ENCODE measurements at regions not wholly inside any gene's neighbourhood (a gene's known extent, or its start where the extent isn't known, plus 50 kb on each side); places are given as distances from the start of the nearest gene placed in this dataset.

DNA sequence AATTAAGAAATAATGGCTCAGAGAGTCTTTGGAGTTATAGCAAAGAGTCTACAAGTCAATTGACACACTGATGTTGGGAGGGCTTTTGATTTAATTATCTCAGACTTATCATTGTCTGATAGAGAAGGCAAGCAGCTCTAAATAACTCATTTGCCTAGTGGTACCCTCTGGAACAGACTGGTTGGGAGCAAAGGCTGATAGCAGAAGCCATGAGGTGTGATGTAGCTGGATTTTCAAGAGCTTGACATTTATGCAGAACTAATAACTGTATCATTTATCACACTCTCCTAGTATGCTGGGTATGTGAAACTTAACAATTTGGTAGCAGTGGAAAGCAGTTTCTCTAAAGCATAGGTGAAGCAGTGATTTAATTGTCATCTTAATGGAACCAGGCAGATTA lies 380.6 kb downstream of the TENT5A start:
- TF ChIP-seq, protein P1, sequence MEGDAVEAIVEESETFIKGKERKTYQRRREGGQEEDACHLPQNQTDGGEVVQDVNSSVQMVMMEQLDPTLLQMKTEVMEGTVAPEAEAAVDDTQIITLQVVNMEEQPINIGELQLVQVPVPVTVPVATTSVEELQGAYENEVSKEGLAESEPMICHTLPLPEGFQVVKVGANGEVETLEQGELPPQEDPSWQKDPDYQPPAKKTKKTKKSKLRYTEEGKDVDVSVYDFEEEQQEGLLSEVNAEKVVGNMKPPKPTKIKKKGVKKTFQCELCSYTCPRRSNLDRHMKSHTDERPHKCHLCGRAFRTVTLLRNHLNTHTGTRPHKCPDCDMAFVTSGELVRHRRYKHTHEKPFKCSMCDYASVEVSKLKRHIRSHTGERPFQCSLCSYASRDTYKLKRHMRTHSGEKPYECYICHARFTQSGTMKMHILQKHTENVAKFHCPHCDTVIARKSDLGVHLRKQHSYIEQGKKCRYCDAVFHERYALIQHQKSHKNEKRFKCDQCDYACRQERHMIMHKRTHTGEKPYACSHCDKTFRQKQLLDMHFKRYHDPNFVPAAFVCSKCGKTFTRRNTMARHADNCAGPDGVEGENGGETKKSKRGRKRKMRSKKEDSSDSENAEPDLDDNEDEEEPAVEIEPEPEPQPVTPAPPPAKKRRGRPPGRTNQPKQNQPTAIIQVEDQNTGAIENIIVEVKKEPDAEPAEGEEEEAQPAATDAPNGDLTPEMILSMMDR (conservative IDR thresholded peaks at IDR 0.05; ENCODE audit: low read depth in 2 of 2) = no peak
- TF ChIP-seq EZH2phosphoT487 (IDR thresholded peaks at IDR 0.05; ENCODE audit: unreplicated experiment) = no peak

All from GM23338 (cell line).